HCT116 (cell line): ENCODE measurements at regions not wholly inside any gene's neighbourhood (a gene's known extent, or its start where the extent isn't known, plus 50 kb on each side); places are given as distances from the start of the nearest gene placed in this dataset.

Experiments
- ATAC-seq: fragments of 200-7000 bp; cut with Tn5 transposase; 2 replicates; pipeline ENCODE4 v1.9.1; 2020; ENCODE audit warnings: mild to moderate bottlenecking, moderate library complexity
- BruUV-seq: library from RNA; stranded (reverse); fragments of 400-500 nt; replicated peaks from 2 replicates; lab custom pipeline; 2021; lab: Mats Ljungman, UMichigan
- CTCF ChIA-PET: fragments of 300-600 bp; sonication (Branson Sonifier 250); formaldehyde crosslinking; loops from one replicate; lab custom pipeline; 2021; ENCODE audit warnings: antibody characterized with exemption; lab: Charles Lee
- POLR2A ChIA-PET: fragments of 300-600, 350-600 bp; sonication (Branson Sonifier 250); formaldehyde crosslinking; loops from one replicate; lab custom pipeline; 2021; ENCODE audit warnings: antibody characterized with exemption; lab: Charles Lee
- RAD21 ChIA-PET, 2 experiments: fragments of 300-600 bp; sonication (Branson Sonifier 250); formaldehyde crosslinking; loops; one replicate each; lab custom pipeline; 2023; ENCODE audit warnings: low total read pairs in 2 of 2; ENCODE audit not compliant: uncharacterized antibody in 2 of 2, unreplicated experiment in 2 of 2, low non-redundant PET in 1 of 2; lab: Charles Lee
- DNase-seq: peaks from one replicate; pipeline ENCODE4 v3.0.0-alpha.2; 2010; ENCODE audit warnings: low read depth, low spot score
- H2AFZ ChIP-seq: fragments of 200-600 bp; shearing (Covaris generic), sonication (generic); 2 replicates; pipeline ENCODE4 v1.6.1; 2017; ENCODE audit warnings: low read depth, mixed run types, mixed read lengths, antibody characterized with exemption, low read length; ENCODE audit not compliant: poor library complexity, severe bottlenecking
- H3K27ac ChIP-seq: 2 replicates; pipeline ENCODE4 v1.5.1; 2012; ENCODE audit warnings: low read depth, low read length
- H3K27me3 ChIP-seq: fragments of 200-600 bp; sonication (generic); 2 replicates; pipeline ENCODE4 v1.6.1; 2016; ENCODE audit warnings: mixed run types, low read length, mixed read lengths; ENCODE audit not compliant: insufficient read depth
- H3K36me3 ChIP-seq, 2 experiments: fragments of 200-500 bp in 1 of 2; fragments of 200-600 bp in 1 of 2; sonication (Bioruptor generic) in 1 of 2; sonication (generic) in 1 of 2; 2 replicates each; pipeline versions ENCODE4 v1.5.1 to v1.6.1; 2014 to 2016; ENCODE audit warnings: low read length in 2 of 2, inconsistent platforms in 1 of 2, mixed read lengths in 1 of 2, mixed run types in 1 of 2; ENCODE audit not compliant: insufficient read depth in 2 of 2, control insufficient read depth in 1 of 2
- H3K4me1 ChIP-seq, 2 experiments: fragments of 200-600 bp in 1 of 2; sonication (generic) in 1 of 2; 2 replicates each; pipeline versions ENCODE4 v1.5.1 to v1.6.1; 2012 to 2017; ENCODE audit warnings: low read length in 2 of 2, inconsistent platforms in 1 of 2, mild to moderate bottlenecking in 1 of 2, mixed read lengths in 1 of 2, mixed run types in 1 of 2, moderate library complexity in 1 of 2; ENCODE audit not compliant: insufficient read depth in 2 of 2, control insufficient read depth in 1 of 2
- H3K4me2 ChIP-seq: fragments of 200-600 bp; sonication (generic); 2 replicates; pipeline ENCODE4 v1.6.1; 2017; ENCODE audit warnings: mixed run types, low read length, mixed read lengths
- H3K4me3 ChIP-seq, 2 experiments: fragments of 200-600 bp in 1 of 2; sonication (generic) in 1 of 2; replicated peaks in 1 of 2; 2 replicates each; pipeline ENCODE4 v1.5.1; 2011 to 2016; ENCODE audit warnings: low read length in 2 of 2, control low read depth in 1 of 2, low read depth in 1 of 2, mild to moderate bottlenecking in 1 of 2, mixed read lengths in 1 of 2, mixed run types in 1 of 2
- H3K79me2 ChIP-seq: fragments of 200-600 bp; sonication (generic); 2 replicates; pipeline ENCODE4 v1.6.1; 2017; ENCODE audit warnings: mild to moderate bottlenecking, mixed run types, low read length, moderate library complexity, mixed read lengths; ENCODE audit not compliant: insufficient read depth
- H3K9ac ChIP-seq: fragments of 200-600 bp; sonication (generic); 2 replicates; pipeline ENCODE4 v1.6.1; 2016; ENCODE audit warnings: low read length, mixed read lengths
- H3K9me2 ChIP-seq: fragments of 200-600 bp; sonication (generic), shearing (Covaris generic); 2 replicates; pipeline ENCODE4 v1.6.1; 2017; ENCODE audit warnings: mixed run types, mild to moderate bottlenecking, moderate library complexity; ENCODE audit not compliant: insufficient read depth
- H3K9me3 ChIP-seq, 2 experiments: fragments of 200-500 bp in 1 of 2; fragments of 200-600 bp in 1 of 2; sonication (Bioruptor generic) in 1 of 2; sonication (generic) in 1 of 2; 2 replicates each; pipeline ENCODE4 v1.6.1; 2014 to 2017; ENCODE audit warnings: low read length in 2 of 2, mixed read lengths in 2 of 2, inconsistent platforms in 1 of 2, low read depth in 1 of 2, mild to moderate bottlenecking in 1 of 2, mixed run types in 1 of 2, moderate library complexity in 1 of 2; ENCODE audit not compliant: control insufficient read depth in 1 of 2, insufficient read depth in 1 of 2
- H4K20me1 ChIP-seq: fragments of 200-600 bp; sonication (generic), shearing (Covaris generic); 2 replicates; pipeline ENCODE4 v1.6.1; 2017; ENCODE audit warnings: mixed run types, mild to moderate bottlenecking, moderate library complexity; ENCODE audit not compliant: insufficient read depth
- ATF3 ChIP-seq: IDR thresholded peaks from 2 replicates; pipeline ENCODE4 v1.6.1; 2012
- CBX3 ChIP-seq: IDR thresholded peaks from 2 replicates; pipeline ENCODE4 v1.6.1; 2012; ENCODE audit warnings: low read depth
- EGR1 ChIP-seq: IDR thresholded peaks from 2 replicates; pipeline ENCODE4 v1.6.1; 2012; ENCODE audit warnings: low read depth
- ELF1 ChIP-seq: IDR thresholded peaks from 2 replicates; pipeline ENCODE4 v1.6.1; 2012; ENCODE audit warnings: low read depth, borderline replicate concordance
- MAX ChIP-seq: IDR thresholded peaks from 2 replicates; pipeline ENCODE4 v1.6.1; 2012
- POLR2A ChIP-seq: IDR thresholded peaks from 2 replicates; pipeline ENCODE4 v1.7.0; 2011; ENCODE audit warnings: borderline replicate concordance; ENCODE audit not compliant: insufficient read depth, insufficient read length; ENCODE audit errors: extremely low read depth
- REST ChIP-seq: IDR thresholded peaks from 2 replicates; pipeline ENCODE4 v1.6.1; 2012; ENCODE audit warnings: low read depth
- SP1 ChIP-seq: IDR thresholded peaks from 2 replicates; pipeline ENCODE4 v1.6.1; 2012; ENCODE audit warnings: low read depth
- ZBTB33 ChIP-seq: IDR thresholded peaks from 2 replicates; pipeline ENCODE4 v1.6.1; 2011; ENCODE audit warnings: mild to moderate bottlenecking, low read length, moderate library complexity; ENCODE audit not compliant: insufficient replicate concordance; ENCODE audit errors: extremely low read depth
- intact Hi-C: fragments of 100-400 bp; cut with micrococcal nuclease; formaldehyde crosslinking; loops from 2 replicates; pipeline ENCODE4 v1.10.0; 2022

- ATAC-seq (no peak), DNase-seq (no peak)
Observed at GRCh38 chr15:25169318-25169717, 214.5 kb downstream of the SNRPN start.

More at GRCh38 chr15:25169318-25169717, 214.5 kb downstream of the SNRPN start:
- H3K27me3 ChIP-seq: no peaks in the 10 kb centered on the region
- no peak overlapping the region for H3K9ac ChIP-seq
- no peaks in the 10 kb centered on the region for H4K20me1 ChIP-seq
- CTCF ChIA-PET: no interaction called here
- POLR2A ChIA-PET: no interaction called here
- no peaks in the 10 kb centered on the region for H3K36me3 ChIP-seq
- RAD21 ChIA-PET: no interaction called here
- peaks cover 8 to 13% of the 10 kb centered on the region in 2 experiments; a peak in 2 of 4 replicates for H3K9me3 ChIP-seq
- H2AFZ ChIP-seq: no peak overlapping the region
- intact Hi-C loops: no loop called here
- BruUV-seq: no TSS peak
- H3K27ac ChIP-seq: no peak overlapping the region
- no peaks in the 10 kb centered on the region for H3K9me2 ChIP-seq
- no peak overlapping the region for H3K4me3 ChIP-seq
- H3K4me2 ChIP-seq: no peak overlapping the region
- H3K4me1 ChIP-seq: no peaks in the 10 kb centered on the region
- no peaks in the 10 kb centered on the region for H3K79me2 ChIP-seq
- TF ChIP-seq EGR1 (no peak), MAX (no peak), CBX3 (no peak), ZBTB33 (no peak), REST (no peak), ATF3 (no peak), POLR2A (no peak), SP1 (no peak), ELF1 (no peak)
